GM19240 (cell line): ENCODE measurements at regions not wholly inside any gene's neighbourhood (a gene's known extent, or its start where the extent isn't known, plus 50 kb on each side); places are given as distances from the start of the nearest gene placed in this dataset.

Experiments used
- DNase-seq: peaks from one replicate; pipeline ENCODE4 v3.0.0; 2011; ENCODE audit warnings: low spot score; ENCODE audit not compliant: insufficient read length

GRCh38 chrX:147832707-147833348, 78.9 kb upstream of the FMR1 start:
- no peak for DNase-seq

GRCh38 chrX:147838465-147839131, 73.1 kb upstream of the FMR1 start:
- no peak for DNase-seq

- no peak for DNase-seq
Observed at GRCh38 chrX:147846676-147847075, 65.0 kb upstream of the FMR1 start.

- no peak for DNase-seq
Observed at GRCh38 chrX:147847999-147848398, 63.7 kb upstream of the FMR1 start.

- DNase-seq: no peak
Observed at GRCh38 chrX:147848543-147849443, 62.9 kb upstream of the FMR1 start.

- no peak for DNase-seq
Observed at GRCh38 chrX:147850875-147851274, 60.8 kb upstream of the FMR1 start.

- DNase-seq: no peak
Observed at GRCh38 chrX:147853701-147854100, 58.0 kb upstream of the FMR1 start.

GRCh38 chrX:147859666-147860065, 52.1 kb upstream of the FMR1 start:
- no peak for DNase-seq
